Natural killer cell treated with Interleukin-12 subunit alpha and Interleukin-12 subunit beta and Interleukin-15 and Interleukin-18, amount 100 ng/mL, for 72 hours (primary cell): ENCODE measurements at regions not wholly inside any gene's neighbourhood (a gene's known extent, or its start where the extent isn't known, plus 50 kb on each side); places are given as distances from the start of the nearest gene placed in this dataset.

Source experiments
- ATAC-seq, 2 donors: fragments of 150-1000 bp; cut with Tn5 transposase in 1 of 2; sonication (Bioruptor Pico), chemical (Tn5 transposase) in 1 of 2; 2 replicates each; pipeline ENCODE4 v1.10.0; 2021
- DNase-seq: peaks from one replicate; pipeline ENCODE4 v3.0.0; 2022; ENCODE audit warnings: low spot score
- H3K27ac Mint-ChIP-seq, 2 donors: 1 replicate in 1 of 2; 2 replicates in 1 of 2; pipeline ENCODE4 v1.8.0; 2022; ENCODE audit warnings: mixed read lengths in 2 of 2, mild to moderate bottlenecking in 1 of 2, moderate library complexity in 1 of 2
- H3K27me3 Mint-ChIP-seq, 2 donors: 1 replicate in 1 of 2; 2 replicates in 1 of 2; pipeline ENCODE4 v1.8.0; 2022; ENCODE audit warnings: mixed read lengths in 2 of 2
- H3K36me3 Mint-ChIP-seq: one replicate; pipeline ENCODE4 v1.8.0; 2022; ENCODE audit warnings: mixed read lengths
- H3K4me1 Mint-ChIP-seq, 2 donors: 1 replicate in 1 of 2; 2 replicates in 1 of 2; pipeline ENCODE4 v1.8.0; 2022; ENCODE audit warnings: low read depth in 2 of 2, mixed read lengths in 2 of 2, mild to moderate bottlenecking in 1 of 2
- H3K4me3 Mint-ChIP-seq: one replicate; pipeline ENCODE4 v1.8.0; 2022; ENCODE audit warnings: mixed read lengths
- H3K9me3 Mint-ChIP-seq: 2 replicates; pipeline ENCODE4 v1.8.0; 2022; ENCODE audit warnings: mixed read lengths

GRCh38 chr7:32385316-32385956 lies 104.7 kb downstream of the LSM5 start:
- DNase-seq (no peak), ATAC-seq (no peak)
- Mint-ChIP-seq H3K27me3 (peaks cover 17 to 49% of the 10 kb centered on the region in 2 donors), H3K27ac (no peak overlapping the region), H3K4me1 (peaks cover 0 to 6% of the 10 kb centered on the region in 2 donors), H3K36me3 (no peaks in the 10 kb centered on the region), H3K4me3 (no peak overlapping the region), H3K9me3 (peaks cover 4% of the 10 kb centered on the region)

GRCh38 chr7:32381024-32381601 lies 109.1 kb downstream of the LSM5 start:
- Mint-ChIP-seq H3K4me3 (no peak overlapping the region), H3K36me3 (no peaks in the 10 kb centered on the region)
- no peak for DNase-seq

GRCh38 chr7:32379510-32380112 lies 110.6 kb downstream of the LSM5 start:
- no peak overlapping the region for H3K4me3 Mint-ChIP-seq
- DNase-seq = no peak
- no peak for ATAC-seq
- no peak overlapping the region for H3K27ac Mint-ChIP-seq
- no peaks in the 10 kb centered on the region for H3K36me3 Mint-ChIP-seq
- peaks cover 0 to 6% of the 10 kb centered on the region in 2 donors for H3K4me1 Mint-ChIP-seq
- H3K9me3 Mint-ChIP-seq = peaks cover 4% of the 10 kb centered on the region
- H3K27me3 Mint-ChIP-seq = peaks cover 18 to 46% of the 10 kb centered on the region in 2 donors

More at GRCh38 chr7:32381024-32381601, 109.1 kb downstream of the LSM5 start:
- H3K27ac Mint-ChIP-seq = no peak overlapping the region
- H3K27me3 Mint-ChIP-seq = peaks cover 21 to 56% of the 10 kb centered on the region in 2 donors
- ATAC-seq = no peak
- peaks cover 0 to 6% of the 10 kb centered on the region in 2 donors for H3K4me1 Mint-ChIP-seq
- H3K9me3 Mint-ChIP-seq = peaks cover 4% of the 10 kb centered on the region

- Mint-ChIP-seq H3K27ac (no peak overlapping the region), H3K9me3 (peaks cover 4% of the 10 kb centered on the region), H3K36me3 (no peaks in the 10 kb centered on the region), H3K4me1 (peaks cover 0 to 6% of the 10 kb centered on the region in 2 donors), H3K4me3 (no peak overlapping the region), H3K27me3 (peaks cover 18 to 40% of the 10 kb centered on the region in 2 donors)
- ATAC-seq (no peak), DNase-seq (no peak)
Measured at GRCh38 chr7:32378988-32379387, 111.2 kb downstream of the LSM5 start.

- no peak overlapping the region for H3K27ac Mint-ChIP-seq
- H3K9me3 Mint-ChIP-seq = peaks cover 9% of the 10 kb centered on the region
- DNase-seq (no peak), ATAC-seq (no peak)
- peaks cover 9 to 24% of the 10 kb centered on the region in 2 donors for H3K27me3 Mint-ChIP-seq
- no peak overlapping the region for H3K4me3 Mint-ChIP-seq
- H3K36me3 Mint-ChIP-seq = peaks cover 13% of the 10 kb centered on the region
- no peaks in the 10 kb centered on the region for H3K4me1 Mint-ChIP-seq
Measured at GRCh38 chr7:32364581-32364980, 125.6 kb downstream of the LSM5 start.

- H3K27ac Mint-ChIP-seq = no peak overlapping the region
- no peaks in the 10 kb centered on the region for H3K4me1 Mint-ChIP-seq
- no peak for ATAC-seq
- H3K27me3 Mint-ChIP-seq = peaks cover 14 to 22% of the 10 kb centered on the region in 2 donors
- DNase-seq = no peak
- no peak overlapping the region for H3K4me3 Mint-ChIP-seq
- H3K9me3 Mint-ChIP-seq = no peaks in the 10 kb centered on the region
- no peaks in the 10 kb centered on the region for H3K36me3 Mint-ChIP-seq
Measured at GRCh38 chr7:32360127-32360526, 130.1 kb downstream of the LSM5 start.

GRCh38 chr7:32357535-32358277 lies 132.5 kb downstream of the LSM5 start:
- no peak for ATAC-seq
- no peaks in the 10 kb centered on the region for H3K4me1 Mint-ChIP-seq
- no peaks in the 10 kb centered on the region for H3K9me3 Mint-ChIP-seq
- DNase-seq = no peak
- H3K27me3 Mint-ChIP-seq = peaks cover 14 to 23% of the 10 kb centered on the region in 2 donors
- no peaks in the 10 kb centered on the region for H3K36me3 Mint-ChIP-seq
- no peak overlapping the region for H3K4me3 Mint-ChIP-seq
- H3K27ac Mint-ChIP-seq = no peak overlapping the region

- H3K27me3 Mint-ChIP-seq = peaks cover 0 to 6% of the 10 kb centered on the region in 2 donors
- no peak for ATAC-seq
Measured at GRCh38 chr7:32347244-32347828, 142.8 kb downstream of the LSM5 start.

GRCh38 chr7:32346253-32346652 lies 143.9 kb downstream of the LSM5 start:
- no peaks in the 10 kb centered on the region for H3K36me3 Mint-ChIP-seq
- H3K9me3 Mint-ChIP-seq = no peaks in the 10 kb centered on the region
- DNase-seq = no peak
- H3K27me3 Mint-ChIP-seq = peaks cover 0 to 6% of the 10 kb centered on the region in 2 donors
- no peaks in the 10 kb centered on the region for H3K4me1 Mint-ChIP-seq
- H3K27ac Mint-ChIP-seq = no peak overlapping the region
- ATAC-seq = no peak
- H3K4me3 Mint-ChIP-seq = no peak overlapping the region

More at GRCh38 chr7:32347244-32347828, 142.8 kb downstream of the LSM5 start:
- H3K9me3 Mint-ChIP-seq = no peaks in the 10 kb centered on the region
- H3K4me1 Mint-ChIP-seq = no peaks in the 10 kb centered on the region
- no peak overlapping the region for H3K4me3 Mint-ChIP-seq
- H3K36me3 Mint-ChIP-seq = no peaks in the 10 kb centered on the region
- no peak overlapping the region for H3K27ac Mint-ChIP-seq
- no peak for DNase-seq

- ATAC-seq (no peak), DNase-seq (no peak)
- Mint-ChIP-seq H3K9me3 (peaks cover 4% of the 10 kb centered on the region), H3K4me3 (no peak overlapping the region), H3K27me3 (peaks cover 19 to 35% of the 10 kb centered on the region in 2 donors), H3K36me3 (no peaks in the 10 kb centered on the region), H3K4me1 (no peaks in the 10 kb centered on the region), H3K27ac (no peak overlapping the region)
Measured at GRCh38 chr7:32336726-32337125, 153.5 kb downstream of the LSM5 start.

- Mint-ChIP-seq H3K27ac (no peak overlapping the region), H3K4me3 (no peak overlapping the region), H3K36me3 (no peaks in the 10 kb centered on the region), H3K27me3 (peaks cover 20 to 29% of the 10 kb centered on the region in 2 donors), H3K9me3 (peaks cover 5% of the 10 kb centered on the region), H3K4me1 (no peaks in the 10 kb centered on the region)
- ATAC-seq (no peak), DNase-seq (no peak)
Measured at GRCh38 chr7:32335107-32335506, 155.1 kb downstream of the LSM5 start.

- Mint-ChIP-seq H3K27me3 (peaks cover 3 to 10% of the 10 kb centered on the region in 2 donors), H3K4me3 (no peak overlapping the region), H3K4me1 (no peaks in the 10 kb centered on the region), H3K9me3 (peaks cover 5% of the 10 kb centered on the region), H3K27ac (no peak overlapping the region), H3K36me3 (no peaks in the 10 kb centered on the region)
- ATAC-seq (no peak), DNase-seq (no peak)
Measured at GRCh38 chr7:32330602-32331001, 159.6 kb downstream of the LSM5 start.

GRCh38 chr7:32326078-32326477 lies 164.1 kb downstream of the LSM5 start:
- H3K27me3 Mint-ChIP-seq = peaks cover under 1 to 17% of the 10 kb centered on the region in 2 donors
- H3K36me3 Mint-ChIP-seq = no peaks in the 10 kb centered on the region
- H3K27ac Mint-ChIP-seq = no peak overlapping the region
- H3K4me3 Mint-ChIP-seq = no peak overlapping the region
- ATAC-seq = peak in 1 of 2 donors; percentile 9
- no peaks in the 10 kb centered on the region for H3K4me1 Mint-ChIP-seq
- no peak for DNase-seq
- no peaks in the 10 kb centered on the region for H3K9me3 Mint-ChIP-seq
